Mucosa of gallbladder (tissue), 1 donor: ENCODE measurements at regions not wholly inside any gene's neighbourhood (a gene's known extent, or its start where the extent isn't known, plus 50 kb on each side); places are given as distances from the start of the nearest gene placed in this dataset.

Experiments
- DNase-seq: peaks from one replicate; pipeline ENCODE4 v3.0.0-alpha.2; 2020; ENCODE audit warnings: low spot score
- donor health status: DM: no; HTN: no; CAD: no.

GRCh38 chr3:76615719-76616118 is 424.2 kb upstream of the ROBO2 start:
- no peak for DNase-seq

- DNase-seq = no peak
Measured at GRCh38 chr3:76624164-76624563, 415.7 kb upstream of the ROBO2 start.

GRCh38 chr3:76627236-76627635 is 412.7 kb upstream of the ROBO2 start:
- DNase-seq = no peak

GRCh38 chr3:76631251-76631650 is 408.6 kb upstream of the ROBO2 start:
- DNase-seq = no peak

GRCh38 chr3:76638006-76638405 is 401.9 kb upstream of the ROBO2 start:
- DNase-seq = no peak

GRCh38 chr3:76643623-76644304 is 396.1 kb upstream of the ROBO2 start:
- DNase-seq = no peak

GRCh38 chr3:76644305-76644675 is 395.6 kb upstream of the ROBO2 start:
- DNase-seq = no peak

GRCh38 chr3:76645724-76646123 is 394.2 kb upstream of the ROBO2 start:
- DNase-seq = no peak

- no peak for DNase-seq
Measured at GRCh38 chr3:76646921-76647562, 392.9 kb upstream of the ROBO2 start.

- no peak for DNase-seq
Measured at GRCh38 chr3:76651784-76652183, 388.1 kb upstream of the ROBO2 start.

- DNase-seq = no peak
Measured at GRCh38 chr3:76652524-76652923, 387.4 kb upstream of the ROBO2 start.

GRCh38 chr3:76653640-76654251 is 386.2 kb upstream of the ROBO2 start:
- no peak for DNase-seq

GRCh38 chr3:76656531-76657070 is 383.3 kb upstream of the ROBO2 start:
- DNase-seq = no peak

- DNase-seq = no peak
Measured at GRCh38 chr3:76657909-76658308, 382.0 kb upstream of the ROBO2 start.

GRCh38 chr3:76661527-76662250 is 378.2 kb upstream of the ROBO2 start:
- no peak for DNase-seq

GRCh38 chr3:76664816-76665215 is 375.1 kb upstream of the ROBO2 start:
- DNase-seq = no peak

- DNase-seq = no peak
Measured at GRCh38 chr3:76668653-76669052, 371.2 kb upstream of the ROBO2 start.

- DNase-seq = no peak
Measured at GRCh38 chr3:76669322-76669721, 370.6 kb upstream of the ROBO2 start.

- no peak for DNase-seq
Measured at GRCh38 chr3:76673171-76673570, 366.7 kb upstream of the ROBO2 start.

- no peak for DNase-seq
Measured at GRCh38 chr3:76679541-76679940, 360.4 kb upstream of the ROBO2 start.

- DNase-seq = no peak
Measured at GRCh38 chr3:76683256-76683655, 356.6 kb upstream of the ROBO2 start.

GRCh38 chr3:76684946-76685345 is 355.0 kb upstream of the ROBO2 start:
- DNase-seq = no peak
